NT2/D1 (cell line): ENCODE measurements at regions not wholly inside any gene's neighbourhood (a gene's known extent, or its start where the extent isn't known, plus 50 kb on each side); places are given as distances from the start of the nearest gene placed in this dataset.

Experiments used
- DNase-seq: peaks from one replicate; pipeline ENCODE4 v3.0.0-alpha.2; 2011; ENCODE audit warnings: low read depth, low spot score
- H3K27me3 ChIP-seq: 2 replicates; pipeline ENCODE4 v1.6.0; 2011; ENCODE audit warnings: mild to moderate bottlenecking; ENCODE audit not compliant: insufficient read length, insufficient read depth
- H3K36me3 ChIP-seq: 2 replicates; pipeline ENCODE4 v1.6.1; 2011; ENCODE audit warnings: mild to moderate bottlenecking, low read length, mixed read lengths; ENCODE audit not compliant: insufficient read depth, insufficient read length
- H3K4me1 ChIP-seq: 2 replicates; pipeline ENCODE4 v1.5.1; 2011; ENCODE audit not compliant: insufficient read depth, insufficient read length
- H3K4me3 ChIP-seq: 2 replicates; pipeline ENCODE4 v1.5.1; 2011; ENCODE audit warnings: low read depth; ENCODE audit not compliant: insufficient read length
- H3K9ac ChIP-seq: 2 replicates; pipeline ENCODE4 v1.6.0; 2011; ENCODE audit warnings: low read depth; ENCODE audit not compliant: insufficient read length
- H3K9me3 ChIP-seq: 2 replicates; pipeline ENCODE4 v1.5.1; 2011; ENCODE audit warnings: mild to moderate bottlenecking, low read length; ENCODE audit not compliant: insufficient read depth
- SUZ12 ChIP-seq: IDR thresholded peaks from 2 replicates; pipeline ENCODE4 v1.6.1; 2011; ENCODE audit not compliant: insufficient read length, insufficient read depth; ENCODE audit errors: extremely low read depth
- YY1 ChIP-seq: IDR thresholded peaks from 2 replicates; pipeline ENCODE4 v1.6.1; 2011; ENCODE audit not compliant: insufficient read length, insufficient read depth
- ZNF274 ChIP-seq: IDR thresholded peaks from 2 replicates; pipeline ENCODE4 v1.6.1; 2011; ENCODE audit warnings: mild to moderate bottlenecking, low read depth, low read length

- Histone ChIP-seq H3K9ac (no peak overlapping the region), H3K36me3 (no peaks in the 10 kb centered on the region), H3K9me3 (no peaks in the 10 kb centered on the region), H3K27me3 (no peaks in the 10 kb centered on the region), H3K4me1 (no peaks in the 10 kb centered on the region), H3K4me3 (no peak overlapping the region)
- no peak for DNase-seq
- no peak for TF ChIP-seq ZNF274
- TF ChIP-seq YY1 = no peak
- no peak for TF ChIP-seq SUZ12
Measured at GRCh38 chr2:142757111-142757510, 120.4 kb upstream of the KYNU start.

- no peak for DNase-seq
Measured at GRCh38 chr2:142756430-142756829, 121.0 kb upstream of the KYNU start.

GRCh38 chr2:142755191-142755590 lies 122.3 kb upstream of the KYNU start:
- TF ChIP-seq SUZ12 = no peak
- no peak for TF ChIP-seq YY1
- TF ChIP-seq ZNF274 = no peak
- H3K4me1 ChIP-seq = no peaks in the 10 kb centered on the region
- H3K27me3 ChIP-seq = no peaks in the 10 kb centered on the region
- DNase-seq = no peak
- H3K9ac ChIP-seq = no peak overlapping the region
- H3K4me3 ChIP-seq = no peak overlapping the region
- H3K36me3 ChIP-seq = no peaks in the 10 kb centered on the region
- H3K9me3 ChIP-seq = no peaks in the 10 kb centered on the region

More at GRCh38 chr2:142756430-142756829, 121.0 kb upstream of the KYNU start:
- H3K4me1 ChIP-seq = no peaks in the 10 kb centered on the region
- H3K36me3 ChIP-seq = no peaks in the 10 kb centered on the region
- no peaks in the 10 kb centered on the region for H3K9me3 ChIP-seq
- no peak overlapping the region for H3K9ac ChIP-seq
- TF ChIP-seq YY1 (no peak), ZNF274 (no peak), SUZ12 (no peak)
- H3K4me3 ChIP-seq = no peak overlapping the region
- H3K27me3 ChIP-seq = no peaks in the 10 kb centered on the region

GRCh38 chr2:142754182-142754581 lies 123.3 kb upstream of the KYNU start:
- H3K4me1 ChIP-seq = no peaks in the 10 kb centered on the region
- no peaks in the 10 kb centered on the region for H3K9me3 ChIP-seq
- no peaks in the 10 kb centered on the region for H3K27me3 ChIP-seq
- TF ChIP-seq ZNF274 (no peak), SUZ12 (no peak), YY1 (no peak)
- H3K36me3 ChIP-seq = no peaks in the 10 kb centered on the region
- DNase-seq = no peak
- H3K9ac ChIP-seq = no peak overlapping the region
- no peak overlapping the region for H3K4me3 ChIP-seq

GRCh38 chr2:142750858-142751257 lies 126.6 kb upstream of the KYNU start:
- no peaks in the 10 kb centered on the region for H3K27me3 ChIP-seq
- no peak overlapping the region for H3K4me3 ChIP-seq
- no peak overlapping the region for H3K9ac ChIP-seq
- DNase-seq = no peak
- TF ChIP-seq YY1 = no peak
- TF ChIP-seq ZNF274 = no peak
- no peak for TF ChIP-seq SUZ12
- peaks cover 6% of the 10 kb centered on the region; the same call in 1 of the 2 replicates for H3K9me3 ChIP-seq
- no peaks in the 10 kb centered on the region for H3K36me3 ChIP-seq
- no peaks in the 10 kb centered on the region for H3K4me1 ChIP-seq

- TF ChIP-seq ZNF274 (no peak), YY1 (no peak), SUZ12 (no peak)
- peaks cover 6% of the 10 kb centered on the region; the same call in 1 of the 2 replicates for H3K9me3 ChIP-seq
- no peaks in the 10 kb centered on the region for H3K36me3 ChIP-seq
- H3K4me1 ChIP-seq = no peaks in the 10 kb centered on the region
- no peaks in the 10 kb centered on the region for H3K27me3 ChIP-seq
- H3K4me3 ChIP-seq = no peak overlapping the region
- H3K9ac ChIP-seq = no peak overlapping the region
- no peak for DNase-seq
Measured at GRCh38 chr2:142748559-142749099, 128.8 kb upstream of the KYNU start.

GRCh38 chr2:142745691-142746090 lies 131.8 kb upstream of the KYNU start:
- H3K9me3 ChIP-seq = peaks cover 6% of the 10 kb centered on the region; the same call in 1 of the 2 replicates
- H3K9ac ChIP-seq = no peak overlapping the region
- DNase-seq = no peak
- TF ChIP-seq ZNF274 (no peak), YY1 (no peak), SUZ12 (no peak)
- H3K36me3 ChIP-seq = no peaks in the 10 kb centered on the region
- H3K4me3 ChIP-seq = no peak overlapping the region
- H3K27me3 ChIP-seq = no peaks in the 10 kb centered on the region
- H3K4me1 ChIP-seq = no peaks in the 10 kb centered on the region

GRCh38 chr2:142742371-142743214 lies 134.9 kb upstream of the KYNU start:
- no peaks in the 10 kb centered on the region for H3K36me3 ChIP-seq
- H3K27me3 ChIP-seq = no peaks in the 10 kb centered on the region
- no peak overlapping the region for H3K4me3 ChIP-seq
- H3K9ac ChIP-seq = no peak overlapping the region
- no peak for DNase-seq
- TF ChIP-seq ZNF274 (no peak), SUZ12 (no peak), YY1 (no peak)
- no peaks in the 10 kb centered on the region for H3K9me3 ChIP-seq
- no peaks in the 10 kb centered on the region for H3K4me1 ChIP-seq
